Mucosa of descending colon (tissue), 3 donors: ENCODE measurements at regions not wholly inside any gene's neighbourhood (a gene's known extent, or its start where the extent isn't known, plus 50 kb on each side); places are given as distances from the start of the nearest gene placed in this dataset.
A peak's percentile ranks its signal among the peaks of the same experiment; 100 is the strongest.

Source experiments
- ATAC-seq: fragments of 200-7000 bp; cut with Tn5 transposase; one replicate; pipeline ENCODE4 v1.9.1; 2020; ENCODE audit warnings: mild to moderate bottlenecking, moderate library complexity
- DNase-seq, 3 donors: peaks; one replicate each; pipeline ENCODE4 v3.0.0-alpha.2; 2020
- H3K36me3 ChIP-seq: fragments of 200-600 bp; one replicate; pipeline ENCODE4 v1.8.0; 2021; ENCODE audit warnings: low read depth, mild to moderate bottlenecking
- H3K4me1 ChIP-seq: fragments of 200-600 bp; one replicate; pipeline ENCODE4 v1.8.0; 2021; ENCODE audit warnings: low read depth, mild to moderate bottlenecking
- H3K4me3 ChIP-seq: fragments of 200-600 bp; one replicate; pipeline ENCODE4 v1.8.0; 2021; ENCODE audit warnings: mild to moderate bottlenecking
- H3K9me3 ChIP-seq: fragments of 200-600 bp; one replicate; pipeline ENCODE4 v1.8.0; 2021; ENCODE audit warnings: mild to moderate bottlenecking
- intact Hi-C, 2 donors: fragments of 100-400 bp; cut with DNase I in 1 of 2; cut with micrococcal nuclease in 1 of 2; formaldehyde crosslinking; loops; one replicate each; pipeline versions ENCODE4 v1.11.0 to v1.11.1; 2022; cut with DNase I, micrococcal nuclease
- TF ChIP-seq, protein P1 (sequence below): fragments of 200-600 bp; IDR thresholded peaks from one replicate; pipeline ENCODE4 v1.8.0; 2022; ENCODE audit warnings: antibody characterized with exemption, mild to moderate bottlenecking
- donor health status: DM: no; HTN: no; CAD: no; lungs with moderate emphysema.
- donor health status: DM: no; HTN: no; CAD: no.
- donor health status: DM: no; HTN: yes; CAD: no.

DNA sequence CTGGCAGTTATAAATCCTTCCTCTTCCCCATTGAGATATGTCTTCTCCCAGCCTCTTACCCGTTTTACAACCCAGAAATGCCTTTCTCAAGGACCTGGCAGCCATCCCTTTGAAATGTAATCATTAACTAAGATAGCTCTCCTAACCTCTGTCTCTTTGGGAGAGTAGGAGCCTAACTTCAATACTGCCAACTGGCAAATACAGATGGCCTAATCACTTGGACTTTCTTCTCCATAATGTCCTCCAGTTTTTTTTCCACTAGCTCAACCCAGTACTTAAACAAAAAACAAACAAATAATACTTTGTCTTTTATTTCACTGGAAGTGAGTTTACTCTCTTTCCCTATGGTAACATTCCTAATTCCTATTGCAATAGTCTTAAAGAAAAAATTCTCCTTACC lies 1391.1 kb downstream of the SUCLG1 start:
- ATAC-seq (peak; percentile 96), DNase-seq (peak in 1 of 3 donors; percentile 65)
- TF ChIP-seq, protein P1, sequence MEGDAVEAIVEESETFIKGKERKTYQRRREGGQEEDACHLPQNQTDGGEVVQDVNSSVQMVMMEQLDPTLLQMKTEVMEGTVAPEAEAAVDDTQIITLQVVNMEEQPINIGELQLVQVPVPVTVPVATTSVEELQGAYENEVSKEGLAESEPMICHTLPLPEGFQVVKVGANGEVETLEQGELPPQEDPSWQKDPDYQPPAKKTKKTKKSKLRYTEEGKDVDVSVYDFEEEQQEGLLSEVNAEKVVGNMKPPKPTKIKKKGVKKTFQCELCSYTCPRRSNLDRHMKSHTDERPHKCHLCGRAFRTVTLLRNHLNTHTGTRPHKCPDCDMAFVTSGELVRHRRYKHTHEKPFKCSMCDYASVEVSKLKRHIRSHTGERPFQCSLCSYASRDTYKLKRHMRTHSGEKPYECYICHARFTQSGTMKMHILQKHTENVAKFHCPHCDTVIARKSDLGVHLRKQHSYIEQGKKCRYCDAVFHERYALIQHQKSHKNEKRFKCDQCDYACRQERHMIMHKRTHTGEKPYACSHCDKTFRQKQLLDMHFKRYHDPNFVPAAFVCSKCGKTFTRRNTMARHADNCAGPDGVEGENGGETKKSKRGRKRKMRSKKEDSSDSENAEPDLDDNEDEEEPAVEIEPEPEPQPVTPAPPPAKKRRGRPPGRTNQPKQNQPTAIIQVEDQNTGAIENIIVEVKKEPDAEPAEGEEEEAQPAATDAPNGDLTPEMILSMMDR, result no peak
- H3K4me1 ChIP-seq, result peaks cover 26% of the 10 kb centered on the region
- intact Hi-C loops, result no loop called here
- no peaks in the 10 kb centered on the region for H3K36me3 ChIP-seq
- H3K4me3 ChIP-seq, result no peak overlapping the region
- no peaks in the 10 kb centered on the region for H3K9me3 ChIP-seq

- peaks cover 2% of the 10 kb centered on the region for H3K9me3 ChIP-seq
- ATAC-seq (peak; percentile 60), DNase-seq (no peak)
- H3K4me1 ChIP-seq, result peaks cover 15% of the 10 kb centered on the region
- TF ChIP-seq, protein P1, result no peak
- H3K36me3 ChIP-seq, result no peaks in the 10 kb centered on the region
- no peak overlapping the region for H3K4me3 ChIP-seq
- intact Hi-C loops, result no loop called here
Observed at GRCh38 chr2:83063933-83064332, 1395.1 kb downstream of the SUCLG1 start.

- H3K9me3 ChIP-seq, result peaks cover 7% of the 10 kb centered on the region
- DNase-seq (no peak), ATAC-seq (no peak)
- peaks cover 12% of the 10 kb centered on the region for H3K4me1 ChIP-seq
- intact Hi-C loops, result no loop called here
- no peak overlapping the region for H3K4me3 ChIP-seq
- TF ChIP-seq, protein P1, result no peak
- no peaks in the 10 kb centered on the region for H3K36me3 ChIP-seq
Observed at GRCh38 chr2:83063511-83063910, 1395.6 kb downstream of the SUCLG1 start.

GRCh38 chr2:83058683-83059082 lies 1400.4 kb downstream of the SUCLG1 start:
- no peak for ATAC-seq
- H3K4me3 ChIP-seq, result no peak overlapping the region
- intact Hi-C loops, result no loop called here
- no peaks in the 10 kb centered on the region for H3K36me3 ChIP-seq
- DNase-seq, result no peak
- TF ChIP-seq, protein P1, result no peak
- H3K4me1 ChIP-seq, result no peaks in the 10 kb centered on the region
- peaks cover 10% of the 10 kb centered on the region for H3K9me3 ChIP-seq

DNA sequence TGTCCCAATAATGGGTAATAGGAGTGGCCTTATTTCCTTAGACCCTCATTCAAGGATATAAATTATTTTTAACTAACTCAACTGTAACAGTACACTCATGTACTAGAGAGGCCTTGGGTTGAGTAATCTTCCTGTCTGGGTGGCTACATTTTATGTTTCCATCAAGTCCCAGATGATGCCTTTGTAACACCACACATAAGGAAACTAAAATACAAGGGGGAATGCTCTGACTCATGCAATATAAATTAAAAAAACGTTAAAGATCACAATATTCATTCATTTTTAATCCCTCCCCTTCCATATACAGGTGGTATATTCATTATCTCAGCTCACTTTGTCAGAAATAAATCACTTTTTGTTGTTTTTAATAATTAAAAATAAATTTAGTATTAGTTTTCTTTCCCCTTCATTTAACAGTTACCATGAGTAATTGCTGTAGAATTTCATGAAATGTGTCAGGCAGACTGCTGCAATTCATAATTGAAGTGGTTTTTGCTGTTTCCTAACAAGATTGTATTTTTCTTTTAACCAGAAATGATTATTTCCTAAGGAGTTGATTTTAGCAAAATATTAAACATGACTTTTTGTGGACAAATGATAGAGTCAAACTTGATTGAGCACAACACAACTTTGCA lies 1403.6 kb downstream of the SUCLG1 start:
- ATAC-seq (no peak), DNase-seq (no peak)
- H3K4me3 ChIP-seq, result no peak overlapping the region
- intact Hi-C loops, result no loop called here
- no peaks in the 10 kb centered on the region for H3K36me3 ChIP-seq
- peaks cover 10% of the 10 kb centered on the region for H3K9me3 ChIP-seq
- H3K4me1 ChIP-seq, result no peaks in the 10 kb centered on the region
- TF ChIP-seq, protein P1, result no peak

- Histone ChIP-seq H3K4me1 (no peaks in the 10 kb centered on the region), H3K36me3 (no peaks in the 10 kb centered on the region), H3K4me3 (no peak overlapping the region), H3K9me3 (peaks cover 10% of the 10 kb centered on the region)
- TF ChIP-seq, protein P1, result no peak
- intact Hi-C loops, result no loop called here
- DNase-seq (no peak), ATAC-seq (no peak)
Observed at GRCh38 chr2:83054751-83055150, 1404.3 kb downstream of the SUCLG1 start.
